Tibial nerve (tissue), 4 donors: ENCODE measurements at regions not wholly inside any gene's neighbourhood (a gene's known extent, or its start where the extent isn't known, plus 50 kb on each side); places are given as distances from the start of the nearest gene placed in this dataset.

Source experiments
- DNase-seq, 2 donors: peaks; one replicate each; pipeline ENCODE4 v3.0.0-alpha.2; 2019; ENCODE audit warnings: low spot score in 2 of 2
- H3K27ac ChIP-seq, 4 donors: fragments of 200-600 bp; sonication (generic) in 3 of 4; one replicate each; pipeline ENCODE4 v1.5.1; 2017 to 2019; ENCODE audit warnings: mild to moderate bottlenecking in 1 of 4
- H3K27me3 ChIP-seq, 2 donors: fragments of 200-600 bp; sonication (generic) in 1 of 2; one replicate each; pipeline versions ENCODE4 v1.5.1 to v1.6.0; 2017 to 2019
- H3K36me3 ChIP-seq, 3 donors: fragments of 200-600 bp; sonication (generic); one replicate each; pipeline ENCODE4 v1.5.1; 2018 to 2019
- H3K4me1 ChIP-seq, 4 donors: fragments of 200-600 bp; sonication (generic) in 3 of 4; one replicate each; pipeline ENCODE4 v1.5.1; 2017 to 2019
- H3K4me3 ChIP-seq, 4 donors: fragments of 200-600 bp; sonication (generic) in 3 of 4; one replicate each; pipeline ENCODE4 v1.5.1; 2017 to 2019; ENCODE audit warnings: mild to moderate bottlenecking in 1 of 4, moderate library complexity in 1 of 4
- H3K9me3 ChIP-seq, 4 donors: fragments of 200-600 bp; sonication (generic) in 3 of 4; one replicate each; pipeline ENCODE4 v1.5.1; 2017 to 2019
- CTCF ChIP-seq, 5 experiments: fragments of 200-600 bp in 3 of 5; fragments of 450-650 bp in 2 of 5; sonication (generic) in 3 of 5; IDR thresholded peaks; one replicate each; pipeline ENCODE4 v1.5.1; 2016 to 2019; ENCODE audit warnings: antibody characterized with exemption in 5 of 5, mild to moderate bottlenecking in 3 of 5, moderate library complexity in 2 of 5
- EP300 ChIP-seq, 2 donors: sonication (generic); formaldehyde crosslinking; IDR thresholded peaks; one replicate each; pipeline ENCODE4 v1.6.1; 2017; ENCODE audit warnings: antibody characterized with exemption in 2 of 2, mild to moderate bottlenecking in 1 of 2
- POLR2A ChIP-seq, 2 donors: fragments of 450-650 bp; IDR thresholded peaks; one replicate each; pipeline ENCODE4 v1.6.1; 2017; ENCODE audit warnings: antibody characterized with exemption in 2 of 2, mild to moderate bottlenecking in 2 of 2, moderate library complexity in 2 of 2
- WGBS, 2 donors: methylation state at CpG; one replicate each; pipeline ENCODE4 v1.1.5; 2018; 5-methylcytosine and 5-hydroxymethylcytosine counted together

- no peak for TF ChIP-seq CTCF (IDR thresholded peaks at IDR 0.05)
- no peak for TF ChIP-seq POLR2A (IDR thresholded peaks at IDR 0.05)
- TF ChIP-seq EP300 (IDR thresholded peaks at IDR 0.05) = no peak
- DNase-seq = no peak
- H3K27me3 ChIP-seq = no peaks in the 10 kb centered on the region
- H3K4me3 ChIP-seq = no peak overlapping the region
- peaks cover 4 to 51% (median 34%) of the 10 kb centered on the region in 4 donors for H3K4me1 ChIP-seq
- H3K27ac ChIP-seq = peak overlapping the region in 3 of 4 donors; percentile 22 to 75 (median 56)
- no peaks in the 10 kb centered on the region for H3K9me3 ChIP-seq
- WGBS, 2 donors = 61 to 67% methylated on average over 4 of the region's 4 CpGs
- no peaks in the 10 kb centered on the region for H3K36me3 ChIP-seq
These were observed 478.0 kb upstream of the KLF6 start for GRCh38 chr10:4262870-4263600.

- Histone ChIP-seq H3K4me3 (no peak overlapping the region), H3K36me3 (no peaks in the 10 kb centered on the region), H3K4me1 (peaks cover 4 to 45% (median 31%) of the 10 kb centered on the region in 4 donors), H3K27ac (peak overlapping the region in 1 of 4 donors; percentile 56), H3K9me3 (no peaks in the 10 kb centered on the region), H3K27me3 (no peaks in the 10 kb centered on the region)
- TF ChIP-seq CTCF (IDR thresholded peaks at IDR 0.05) (no peak), EP300 (IDR thresholded peaks at IDR 0.05) (no peak), POLR2A (IDR thresholded peaks at IDR 0.05) (no peak)
- WGBS, 2 donors = 74 to 88% methylated on average over 4 of the region's 4 CpGs
- no peak for DNase-seq
These were observed 477.4 kb upstream of the KLF6 start for GRCh38 chr10:4262449-4262848.

GRCh38 chr10:4260483-4261124 lies 475.6 kb upstream of the KLF6 start:
- Histone ChIP-seq H3K36me3 (no peaks in the 10 kb centered on the region), H3K27me3 (no peaks in the 10 kb centered on the region), H3K4me1 (peaks cover 0 to 27% (median 22%) of the 10 kb centered on the region in 4 donors), H3K9me3 (no peaks in the 10 kb centered on the region), H3K4me3 (no peak overlapping the region), H3K27ac (peak overlapping the region in 2 of 4 donors; percentile 9 to 68)
- 76 to 79% methylated on average over 4 of the region's 4 CpGs for WGBS, 2 donors
- no peak for DNase-seq
- TF ChIP-seq EP300 (IDR thresholded peaks at IDR 0.05) (peak; percentile 25 to 48), POLR2A (IDR thresholded peaks at IDR 0.05) (no peak)

DNA sequence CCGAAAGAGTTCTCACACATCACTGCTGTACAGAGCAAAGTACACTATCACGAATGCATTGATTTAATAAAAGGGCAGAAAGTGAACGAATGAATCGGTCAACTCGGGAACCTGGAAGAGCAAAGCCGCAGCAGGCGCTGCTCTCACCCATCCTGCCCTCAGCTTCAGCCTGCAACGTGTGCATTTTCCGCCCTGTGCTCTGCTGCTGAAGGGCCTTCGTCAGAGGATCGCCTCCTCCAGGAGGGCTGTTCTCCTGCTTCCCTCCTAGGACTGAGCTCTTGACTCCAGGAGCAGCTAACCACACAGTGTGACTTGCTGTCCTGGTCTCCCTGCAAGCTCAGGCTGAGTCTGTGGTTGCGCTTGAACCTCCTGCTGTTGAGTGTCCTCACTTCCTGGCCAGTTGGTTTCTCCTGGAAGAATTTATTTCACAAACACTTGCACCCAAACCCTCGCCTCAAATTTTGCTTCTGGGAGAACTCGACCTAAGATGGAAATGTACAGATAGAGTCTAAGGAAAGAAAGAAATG lies 473.0 kb upstream of the KLF6 start:
- no peaks in the 10 kb centered on the region for H3K27me3 ChIP-seq
- no peak overlapping the region for H3K4me3 ChIP-seq
- no peak for TF ChIP-seq EP300 (IDR thresholded peaks at IDR 0.05)
- TF ChIP-seq POLR2A (IDR thresholded peaks at IDR 0.05) = no peak
- no peak for TF ChIP-seq CTCF (IDR thresholded peaks at IDR 0.05)
- H3K36me3 ChIP-seq = no peaks in the 10 kb centered on the region
- 87 to 88% methylated on average over 14 of the region's 14 CpGs for WGBS, 2 donors
- peaks cover 0 to 15% (median 11%) of the 10 kb centered on the region in 4 donors for H3K4me1 ChIP-seq
- no peaks in the 10 kb centered on the region for H3K9me3 ChIP-seq
- DNase-seq = no peak
- H3K27ac ChIP-seq = no peak overlapping the region

GRCh38 chr10:4256971-4257370 lies 472.0 kb upstream of the KLF6 start:
- TF ChIP-seq POLR2A (IDR thresholded peaks at IDR 0.05) (no peak), CTCF (IDR thresholded peaks at IDR 0.05) (no peak), EP300 (IDR thresholded peaks at IDR 0.05) (no peak)
- no peak for DNase-seq
- no peaks in the 10 kb centered on the region for H3K27me3 ChIP-seq
- WGBS, 2 donors = 53 to 65% methylated on average over 2 of the region's 2 CpGs
- H3K4me3 ChIP-seq = no peak overlapping the region
- H3K36me3 ChIP-seq = no peaks in the 10 kb centered on the region
- H3K27ac ChIP-seq = no peak overlapping the region
- H3K9me3 ChIP-seq = no peaks in the 10 kb centered on the region
- H3K4me1 ChIP-seq = peaks cover 0 to 14% (median 11%) of the 10 kb centered on the region in 4 donors
